ENCODE measurements at regions not wholly inside any gene's neighbourhood (a gene's known extent, or its start where the extent isn't known, plus 50 kb on each side); places are given as distances from the start of the nearest gene placed in this dataset.
A peak's percentile ranks its signal among the peaks of the same experiment; 100 is the strongest.

DNA sequence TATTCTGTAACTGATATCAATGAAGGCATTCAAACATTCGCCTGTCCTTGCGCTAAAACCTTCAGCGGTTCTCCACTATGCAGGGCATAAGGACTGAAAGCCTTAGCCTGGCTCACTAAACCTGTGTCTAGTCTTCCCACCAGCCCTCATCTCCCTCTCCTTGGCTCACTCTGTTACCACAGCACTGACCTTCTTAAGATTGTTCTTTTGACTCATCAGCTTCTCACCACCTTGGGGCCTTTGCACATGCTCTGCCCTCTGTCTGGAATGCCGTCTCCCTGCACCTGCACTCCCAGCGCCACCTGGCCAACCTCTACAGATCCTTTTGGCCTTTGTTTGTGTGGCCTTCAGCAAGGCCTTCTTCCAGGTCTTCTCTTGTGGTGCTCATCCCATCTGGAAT, 131.8 kb upstream of the IER5L start:
- Histone ChIP-seq H3K56ac (replicated peaks; ENCODE audit: insufficient read length, low read depth, low read length) (no peak overlapping the region), H2BK15ac (ENCODE audit: low read length) (0 out of 2 replicates have a peak overlapping the region, but pooled peaks have one; percentile 37), H2AFZ (ENCODE audit: low read length) (no peak overlapping the region), H3K14ac (ENCODE audit: insufficient read length) (no peak overlapping the region), H2BK5ac (ENCODE audit: low read depth, low read length) (no peak overlapping the region), H3K79me2 (ENCODE audit: control insufficient read depth in 1 of 2, insufficient read depth in 2 of 2, low read length in 2 of 2) (no peaks in the 10 kb centered on the region), H3K18ac (ENCODE audit: extremely low read depth, low read length) (no peak overlapping the region), H3K4ac (replicated peaks; ENCODE audit: insufficient read length, low read depth, low read length) (no peak overlapping the region), H3K27me3 (replicated peaks in 1 of 4; ENCODE audit: control insufficient read depth in 3 of 4, extremely low read depth in 1 of 4, insufficient read depth in 3 of 4, low read length in 3 of 4) (no peaks in the 10 kb centered on the region; a peak in 1 of 7 replicates), H3K36me3 (ENCODE audit: control insufficient read depth in 2 of 4, insufficient read depth in 4 of 4, low read length in 3 of 4) (no peaks in the 10 kb centered on the region), H3K27ac (ENCODE audit: low read depth, low read length) (no peak overlapping the region), H4K5ac (ENCODE audit: insufficient read length, low read depth, low read length) (no peak overlapping the region), H3K4me3 (ENCODE audit: extremely low read depth in 1 of 4, insufficient read depth in 2 of 4, low read depth in 3 of 4, low read length in 4 of 4) (no peak overlapping the region), H4K91ac (replicated peaks; ENCODE audit: insufficient read length, low read length) (no peak overlapping the region), H3K9ac (replicated peaks in 1 of 4; ENCODE audit: extremely low read depth in 1 of 4, low read depth in 3 of 4, low read length in 3 of 4) (no peak overlapping the region), H2AK5ac (ENCODE audit: low read depth, low read length) (no peak overlapping the region), H2BK20ac (ENCODE audit: low read length) (no peak overlapping the region), H3K23me2 (ENCODE audit: low read depth, low read length) (no peaks in the 10 kb centered on the region), H3K79me1 (ENCODE audit: low read depth, low read length) (no peaks in the 10 kb centered on the region), H2BK120ac (replicated peaks; ENCODE audit: low read depth, low read length) (no peak overlapping the region), H4K20me1 (replicated peaks in 1 of 2; ENCODE audit: control insufficient read depth in 1 of 2, insufficient read depth in 2 of 2, low read length in 2 of 2) (no peaks in the 10 kb centered on the region), H3K9me3 (ENCODE audit: insufficient read depth in 2 of 2, low read depth in 1 of 2, low read length in 1 of 2) (no peaks in the 10 kb centered on the region), H3K23ac (ENCODE audit: insufficient read length) (no peak overlapping the region), H4K8ac (ENCODE audit: extremely low read depth, insufficient read depth, low read length) (no peak overlapping the region), H2BK12ac (ENCODE audit: low read depth, low read length) (peak overlapping the region; percentile 50; the same call in 1 of the 2 replicates), H3K4me2 (ENCODE audit: insufficient read depth in 1 of 2, low read depth in 2 of 2, low read length in 2 of 2) (no peak overlapping the region), H3K4me1 (replicated peaks in 1 of 4; ENCODE audit: control insufficient read depth in 3 of 4, insufficient read depth in 4 of 4, low read length in 3 of 4) (peaks cover 0 to 3% (median 0%) of the 10 kb centered on the region in 4 experiments; a peak in 2 of 7 replicates)
- DNase-seq (ENCODE audit: low read depth in 1 of 2, low spot score in 2 of 2) (no peak), FAIRE-seq (no peak)
- WGBS, 2 experiments (ENCODE audit: extremely low coverage in 1 of 2, insufficient coverage in 1 of 2, insufficient read length in 1 of 2, insufficient replicate concordance in 2 of 2, low coverage in 1 of 2, low lambda C conversion rate in 2 of 2, missing lambda C conversion rate in 1 of 2), result 97% methylated on average over 5 of the region's 5 CpGs; no CpG with 5 or more reads in 1 of the 2 experiments
- ChIA-PET CTCF (ENCODE audit: partially characterized antibody) (interaction anchor here (0.7 to 3.7 kb wide), 3 partner anchors 17 to 745 kb away, joined by 3 to 10 read pairs (median 6); no protein-coding TSS in a partner anchor), POLR2A (ENCODE audit: partially characterized antibody) (interaction anchor here (0.8 kb wide), 1 partner anchor 16 kb away, joined by 3 read pairs; no protein-coding TSS in a partner anchor)
- no peak for TF ChIP-seq ZNF274 (IDR thresholded peaks at IDR 0.05; ENCODE audit: borderline replicate concordance, extremely low read depth, low read length)
- TF ChIP-seq BCL11A (IDR thresholded peaks at IDR 0.05; ENCODE audit: low read depth in 2 of 2, low read length in 2 of 2), result no peak
- TF ChIP-seq RFX5 (IDR thresholded peaks at IDR 0.05; ENCODE audit: borderline replicate concordance, low read depth, low read length), result no peak
- no peak for TF ChIP-seq GABPA (IDR thresholded peaks at IDR 0.05; ENCODE audit: borderline replicate concordance, insufficient read depth, low read length)
- TF ChIP-seq RXRA (IDR thresholded peaks at IDR 0.05; ENCODE audit: insufficient read depth, low read depth, low read length), result no peak
- TF ChIP-seq, protein P1, sequence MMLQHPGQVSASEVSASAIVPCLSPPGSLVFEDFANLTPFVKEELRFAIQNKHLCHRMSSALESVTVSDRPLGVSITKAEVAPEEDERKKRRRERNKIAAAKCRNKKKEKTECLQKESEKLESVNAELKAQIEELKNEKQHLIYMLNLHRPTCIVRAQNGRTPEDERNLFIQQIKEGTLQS (IDR thresholded peaks at IDR 0.05; ENCODE audit: insufficient read depth, low read depth, low read length), result no peak
- TF ChIP-seq TBP (IDR thresholded peaks at IDR 0.05; ENCODE audit: low read depth, low read length), result no peak
- no peak for TF ChIP-seq SIX5 (IDR thresholded peaks at IDR 0.05; ENCODE audit: low read depth, low read length)
- TF ChIP-seq SRF (IDR thresholded peaks at IDR 0.05; ENCODE audit: low read depth, low read length), result no peak
- no peak for TF ChIP-seq BACH1 (IDR thresholded peaks at IDR 0.05; ENCODE audit: low read length)
- no peak for TF ChIP-seq CHD1 (IDR thresholded peaks at IDR 0.05; ENCODE audit: low read depth, low read length)
- TF ChIP-seq, protein P2, sequence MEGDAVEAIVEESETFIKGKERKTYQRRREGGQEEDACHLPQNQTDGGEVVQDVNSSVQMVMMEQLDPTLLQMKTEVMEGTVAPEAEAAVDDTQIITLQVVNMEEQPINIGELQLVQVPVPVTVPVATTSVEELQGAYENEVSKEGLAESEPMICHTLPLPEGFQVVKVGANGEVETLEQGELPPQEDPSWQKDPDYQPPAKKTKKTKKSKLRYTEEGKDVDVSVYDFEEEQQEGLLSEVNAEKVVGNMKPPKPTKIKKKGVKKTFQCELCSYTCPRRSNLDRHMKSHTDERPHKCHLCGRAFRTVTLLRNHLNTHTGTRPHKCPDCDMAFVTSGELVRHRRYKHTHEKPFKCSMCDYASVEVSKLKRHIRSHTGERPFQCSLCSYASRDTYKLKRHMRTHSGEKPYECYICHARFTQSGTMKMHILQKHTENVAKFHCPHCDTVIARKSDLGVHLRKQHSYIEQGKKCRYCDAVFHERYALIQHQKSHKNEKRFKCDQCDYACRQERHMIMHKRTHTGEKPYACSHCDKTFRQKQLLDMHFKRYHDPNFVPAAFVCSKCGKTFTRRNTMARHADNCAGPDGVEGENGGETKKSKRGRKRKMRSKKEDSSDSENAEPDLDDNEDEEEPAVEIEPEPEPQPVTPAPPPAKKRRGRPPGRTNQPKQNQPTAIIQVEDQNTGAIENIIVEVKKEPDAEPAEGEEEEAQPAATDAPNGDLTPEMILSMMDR (IDR thresholded peaks at IDR 0.05; ENCODE audit: control extremely low read depth in 1 of 3, insufficient read depth in 1 of 3, low read depth in 1 of 3, low read length in 3 of 3), result no peak
